HEK293T (cell line): ENCODE measurements at regions not wholly inside any gene's neighbourhood (a gene's known extent, or its start where the extent isn't known, plus 50 kb on each side); places are given as distances from the start of the nearest gene placed in this dataset.

Source experiments
- CTCF ChIA-PET: fragments of 350-600 bp; formaldehyde crosslinking; extraction: SDS; loops from one replicate; lab custom pipeline; 2021; ENCODE audit warnings: antibody characterized with exemption, inconsistent platforms; lab: Yijun Ruan, JAX
- POLR2A ChIA-PET: fragments of 350-600 bp; formaldehyde crosslinking; extraction: SDS; loops from one replicate; lab custom pipeline; 2020; ENCODE audit warnings: antibody characterized with exemption, inconsistent platforms; lab: Yijun Ruan, JAX
- DNase-seq: peaks from one replicate; pipeline ENCODE4 v3.0.0; 2012; ENCODE audit warnings: mixed read lengths; ENCODE audit errors: extremely low spot score
- ARNT ChIP-seq: fragments of 450-650 bp; IDR thresholded peaks from 2 replicates; pipeline ENCODE4 v1.6.1; 2017; ENCODE audit warnings: mild to moderate bottlenecking
- BHLHE40 ChIP-seq: fragments of 450-650 bp; IDR thresholded peaks from 2 replicates; pipeline ENCODE4 v1.6.1; 2016; ENCODE audit warnings: mild to moderate bottlenecking, moderate library complexity, borderline replicate concordance
- CTBP1 ChIP-seq: fragments of 450-650 bp; IDR thresholded peaks from 2 replicates; pipeline ENCODE4 v1.6.1; 2016; ENCODE audit warnings: borderline replicate concordance
- ELF4 ChIP-seq: fragments of 450-650 bp; IDR thresholded peaks from 2 replicates; pipeline ENCODE4 v1.6.1; 2017; ENCODE audit warnings: antibody characterized with exemption
- FOXA1 ChIP-seq: fragments of 450-650 bp; IDR thresholded peaks from 2 replicates; pipeline ENCODE4 v1.6.1; 2016; ENCODE audit warnings: mild to moderate bottlenecking
- FOXK2 ChIP-seq: fragments of 450-650 bp; IDR thresholded peaks from 2 replicates; pipeline ENCODE4 v1.6.1; 2016; ENCODE audit warnings: mild to moderate bottlenecking
- FOXM1 ChIP-seq: fragments of 450-650 bp; IDR thresholded peaks from 2 replicates; pipeline ENCODE4 v1.6.1; 2017; ENCODE audit warnings: mild to moderate bottlenecking, borderline replicate concordance
- HDGF ChIP-seq: fragments of 450-650 bp; IDR thresholded peaks from 2 replicates; pipeline ENCODE4 v1.6.1; 2017; ENCODE audit warnings: antibody characterized with exemption, borderline replicate concordance
- L3MBTL2 ChIP-seq: fragments of 450-650 bp; conservative IDR thresholded peaks from 2 replicates; pipeline ENCODE4 v1.6.1; 2016; ENCODE audit warnings: mild to moderate bottlenecking
- LEF1 ChIP-seq: fragments of 450-650 bp; IDR thresholded peaks from 2 replicates; pipeline ENCODE4 v1.6.1; 2017; ENCODE audit warnings: mild to moderate bottlenecking, borderline replicate concordance
- NFRKB ChIP-seq: fragments of 450-650 bp; IDR thresholded peaks from 2 replicates; pipeline ENCODE4 v1.6.1; 2016; ENCODE audit warnings: mild to moderate bottlenecking, moderate library complexity
- PKNOX1 ChIP-seq: fragments of 450-650 bp; IDR thresholded peaks from 2 replicates; pipeline ENCODE4 v1.6.1; 2016
- SP1 ChIP-seq: fragments of 450-650 bp; IDR thresholded peaks from 2 replicates; pipeline ENCODE4 v1.6.1; 2017
- SUZ12 ChIP-seq: fragments of 450-650 bp; IDR thresholded peaks from 2 replicates; pipeline ENCODE4 v1.6.1; 2016; ENCODE audit warnings: mild to moderate bottlenecking
- TARDBP ChIP-seq: fragments of 450-650 bp; IDR thresholded peaks from 2 replicates; pipeline ENCODE4 v1.6.1; 2016
- ZNF384 ChIP-seq: fragments of 450-650 bp; IDR thresholded peaks from 2 replicates; pipeline ENCODE4 v1.6.1; 2016

- ChIA-PET CTCF (no interaction called here), POLR2A (no interaction called here)
- no peak for DNase-seq
- no peak for TF ChIP-seq FOXA1
- no peak for TF ChIP-seq FOXK2
- no peak for TF ChIP-seq ARNT
- no peak for TF ChIP-seq BHLHE40
- TF ChIP-seq SUZ12: no peak
- TF ChIP-seq PKNOX1: no peak
- no peak for TF ChIP-seq TARDBP
- no peak for TF ChIP-seq ELF4
- no peak for TF ChIP-seq SP1
- TF ChIP-seq L3MBTL2: no peak
- TF ChIP-seq CTBP1: no peak
- no peak for TF ChIP-seq LEF1
- no peak for TF ChIP-seq HDGF
- TF ChIP-seq NFRKB: no peak
- no peak for TF ChIP-seq FOXM1
Observed at GRCh38 chr13:34137200-34137599, 319.3 kb downstream of the RFC3 start.

- CTCF ChIA-PET: no interaction called here
- TF ChIP-seq FOXM1: no peak
- TF ChIP-seq CTBP1: no peak
- TF ChIP-seq TARDBP: no peak
- no peak for TF ChIP-seq SP1
- TF ChIP-seq NFRKB: no peak
- no peak for TF ChIP-seq SUZ12
- no peak for TF ChIP-seq PKNOX1
- no peak for TF ChIP-seq FOXK2
- no peak for TF ChIP-seq ELF4
- TF ChIP-seq L3MBTL2: no peak
- TF ChIP-seq LEF1: no peak
- no peak for TF ChIP-seq FOXA1
- TF ChIP-seq ZNF384: no peak
- no peak for TF ChIP-seq ARNT
- no peak for TF ChIP-seq HDGF
- TF ChIP-seq BHLHE40: no peak
- POLR2A ChIA-PET: no interaction called here
- no peak for DNase-seq
Observed at GRCh38 chr13:34139660-34140227, 321.8 kb downstream of the RFC3 start.

GRCh38 chr13:34143637-34144036, 325.7 kb downstream of the RFC3 start:
- CTCF ChIA-PET: no interaction called here
- TF ChIP-seq BHLHE40 (no peak), SP1 (no peak), ARNT (no peak)
- POLR2A ChIA-PET: no interaction called here
- no peak for DNase-seq

GRCh38 chr13:34144142-34144541, 326.2 kb downstream of the RFC3 start:
- ChIA-PET POLR2A (no interaction called here), CTCF (no interaction called here)
- no peak for TF ChIP-seq SUZ12
- no peak for TF ChIP-seq PKNOX1
- TF ChIP-seq TARDBP: no peak
- TF ChIP-seq ELF4: no peak
- no peak for TF ChIP-seq NFRKB
- TF ChIP-seq L3MBTL2: no peak
- TF ChIP-seq BHLHE40: no peak
- no peak for TF ChIP-seq FOXK2
- no peak for TF ChIP-seq ARNT
- TF ChIP-seq ZNF384: no peak
- TF ChIP-seq SP1: no peak
- no peak for TF ChIP-seq HDGF
- no peak for TF ChIP-seq CTBP1
- DNase-seq: no peak

GRCh38 chr13:34145061-34145460, 327.1 kb downstream of the RFC3 start:
- ChIA-PET CTCF (no interaction called here), POLR2A (no interaction called here)
- no peak for DNase-seq
- TF ChIP-seq ARNT: no peak
- TF ChIP-seq CTBP1: no peak
- TF ChIP-seq LEF1: no peak
- TF ChIP-seq PKNOX1: no peak
- TF ChIP-seq ZNF384: no peak
- TF ChIP-seq FOXA1: no peak
- no peak for TF ChIP-seq FOXM1
- no peak for TF ChIP-seq TARDBP
- TF ChIP-seq L3MBTL2: no peak
- no peak for TF ChIP-seq SP1
- TF ChIP-seq HDGF: no peak

DNA sequence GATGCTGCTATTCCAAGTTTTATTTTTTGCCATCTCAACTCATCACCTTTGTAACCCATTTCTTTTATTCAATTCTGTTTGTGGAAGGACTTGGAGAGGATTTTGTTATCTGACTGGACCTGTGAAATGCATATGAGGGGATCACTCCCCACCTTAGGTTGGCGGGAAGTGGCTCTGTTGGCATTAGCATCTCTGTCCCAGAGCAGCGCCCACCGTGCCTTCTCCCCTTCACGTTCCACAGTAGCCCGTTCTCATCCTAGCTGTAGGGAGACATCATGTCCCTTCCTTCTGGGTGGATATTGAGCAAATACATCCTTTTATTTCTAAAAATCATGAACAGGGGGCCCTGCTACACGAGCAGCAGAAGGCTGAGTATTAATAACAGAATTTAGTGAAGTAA, 330.4 kb downstream of the RFC3 start:
- DNase-seq: no peak
- CTCF ChIA-PET: no interaction called here
- POLR2A ChIA-PET: no interaction called here
- TF ChIP-seq ELF4 (no peak), ARNT (no peak), ZNF384 (no peak), CTBP1 (no peak), NFRKB (no peak)
